GM20000 (cell line): ENCODE measurements at regions not wholly inside any gene's neighbourhood (a gene's known extent, or its start where the extent isn't known, plus 50 kb on each side); places are given as distances from the start of the nearest gene placed in this dataset.

Experiments used
- DNase-seq: peaks from one replicate; pipeline ENCODE4 v3.0.0; 2012; ENCODE audit warnings: low spot score
- TF ChIP-seq, protein P1 (sequence below): IDR thresholded peaks from 2 replicates; pipeline ENCODE4 v1.5.1; 2012; ENCODE audit warnings: mild to moderate bottlenecking, control low read depth; ENCODE audit errors: extremely low read depth, missing control alignments

DNA sequence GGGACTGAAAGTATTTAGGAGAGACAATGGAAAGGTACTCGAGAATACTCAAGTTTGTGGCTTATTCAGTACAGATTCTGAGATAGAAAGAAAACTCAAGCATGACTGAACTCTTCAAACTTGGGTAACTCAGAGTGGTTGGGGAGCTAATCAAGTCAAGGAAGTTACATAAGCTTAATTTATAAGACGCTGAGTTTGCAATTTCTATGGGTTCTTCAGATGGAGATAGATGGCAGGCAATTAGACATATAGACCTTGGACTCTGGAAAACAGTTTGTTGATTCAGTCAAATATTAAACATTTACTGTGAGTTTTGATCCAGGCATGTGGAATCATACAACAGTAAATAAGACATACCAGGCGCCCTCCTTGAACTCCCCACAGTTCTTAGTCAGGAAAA is 1749.9 kb upstream of the TENM3 start:
- TF ChIP-seq, protein P1, sequence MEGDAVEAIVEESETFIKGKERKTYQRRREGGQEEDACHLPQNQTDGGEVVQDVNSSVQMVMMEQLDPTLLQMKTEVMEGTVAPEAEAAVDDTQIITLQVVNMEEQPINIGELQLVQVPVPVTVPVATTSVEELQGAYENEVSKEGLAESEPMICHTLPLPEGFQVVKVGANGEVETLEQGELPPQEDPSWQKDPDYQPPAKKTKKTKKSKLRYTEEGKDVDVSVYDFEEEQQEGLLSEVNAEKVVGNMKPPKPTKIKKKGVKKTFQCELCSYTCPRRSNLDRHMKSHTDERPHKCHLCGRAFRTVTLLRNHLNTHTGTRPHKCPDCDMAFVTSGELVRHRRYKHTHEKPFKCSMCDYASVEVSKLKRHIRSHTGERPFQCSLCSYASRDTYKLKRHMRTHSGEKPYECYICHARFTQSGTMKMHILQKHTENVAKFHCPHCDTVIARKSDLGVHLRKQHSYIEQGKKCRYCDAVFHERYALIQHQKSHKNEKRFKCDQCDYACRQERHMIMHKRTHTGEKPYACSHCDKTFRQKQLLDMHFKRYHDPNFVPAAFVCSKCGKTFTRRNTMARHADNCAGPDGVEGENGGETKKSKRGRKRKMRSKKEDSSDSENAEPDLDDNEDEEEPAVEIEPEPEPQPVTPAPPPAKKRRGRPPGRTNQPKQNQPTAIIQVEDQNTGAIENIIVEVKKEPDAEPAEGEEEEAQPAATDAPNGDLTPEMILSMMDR, result no peak
- no peak for DNase-seq

DNA sequence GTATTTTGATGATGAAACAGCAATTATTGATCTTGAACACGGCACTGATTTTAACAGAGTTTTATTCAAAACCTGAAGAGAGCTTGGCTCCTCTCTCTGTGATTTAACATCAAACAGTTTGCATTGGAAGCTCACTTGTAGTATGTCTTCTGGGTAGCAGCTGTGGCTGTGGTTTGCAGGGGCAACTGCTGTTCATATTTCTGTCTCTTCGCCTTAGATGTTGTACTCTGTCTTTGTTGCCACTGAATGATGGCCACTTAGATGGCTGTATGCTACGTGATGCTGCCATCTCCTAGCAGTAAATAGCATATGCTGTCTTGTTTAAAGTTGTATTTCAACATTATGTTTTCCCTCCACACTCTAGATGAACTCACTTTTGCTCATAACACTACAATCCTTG is 1743.0 kb upstream of the TENM3 start:
- DNase-seq, result no peak
- TF ChIP-seq, protein P1, result no peak

DNA sequence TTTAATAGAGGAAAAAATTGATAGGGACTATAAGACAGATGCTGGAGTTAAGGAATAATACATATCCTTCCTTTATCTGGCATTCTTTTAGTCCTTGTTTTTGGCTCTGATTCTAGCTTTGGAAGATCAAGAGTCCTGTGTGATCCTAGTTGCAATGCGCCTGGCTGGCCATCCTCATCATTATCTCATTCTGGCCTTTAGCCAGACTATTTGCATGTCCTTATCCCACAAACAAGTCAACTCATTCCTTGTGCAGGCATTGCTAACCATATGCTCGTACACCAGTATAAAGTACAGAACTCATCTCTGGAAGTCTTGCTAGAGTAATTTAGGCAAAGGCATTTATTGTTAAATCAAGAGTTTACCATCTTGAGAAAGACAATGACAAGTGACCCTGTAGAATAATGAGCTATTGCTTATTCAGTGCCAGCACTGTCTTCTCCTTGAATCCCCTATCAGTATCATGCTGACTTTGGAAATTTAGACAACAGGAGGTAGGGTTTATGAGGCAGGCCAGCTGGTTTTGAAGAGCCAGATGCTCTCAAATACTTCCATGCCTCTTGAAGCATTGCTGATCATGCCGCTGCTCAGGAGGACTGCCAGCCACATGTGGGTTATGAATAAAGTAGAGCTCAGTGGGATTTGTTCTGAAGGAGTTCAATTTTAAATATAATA is 1730.3 kb upstream of the TENM3 start:
- TF ChIP-seq, protein P1, result no peak
- DNase-seq, result no peak

DNA sequence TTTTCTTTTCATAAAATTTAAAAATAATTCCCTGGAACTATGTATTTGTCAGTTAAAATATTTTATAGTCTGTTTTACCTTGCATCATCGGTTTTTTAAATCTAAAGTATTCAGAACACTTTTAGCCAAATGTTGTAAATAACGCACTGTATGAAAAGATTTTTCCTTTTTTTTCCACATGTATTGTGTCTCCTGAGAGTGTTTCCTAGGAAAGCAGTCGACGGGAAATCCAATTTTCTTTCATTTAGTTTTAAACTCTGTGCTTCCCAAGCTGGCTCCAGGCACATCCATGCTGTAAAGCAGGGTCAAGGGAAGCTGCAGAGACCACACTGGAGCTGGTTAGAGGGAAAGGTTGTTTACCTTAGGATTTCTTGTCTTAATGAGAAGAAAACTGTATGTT is 1724.3 kb upstream of the TENM3 start:
- no peak for DNase-seq
- TF ChIP-seq, protein P1, result no peak

DNA sequence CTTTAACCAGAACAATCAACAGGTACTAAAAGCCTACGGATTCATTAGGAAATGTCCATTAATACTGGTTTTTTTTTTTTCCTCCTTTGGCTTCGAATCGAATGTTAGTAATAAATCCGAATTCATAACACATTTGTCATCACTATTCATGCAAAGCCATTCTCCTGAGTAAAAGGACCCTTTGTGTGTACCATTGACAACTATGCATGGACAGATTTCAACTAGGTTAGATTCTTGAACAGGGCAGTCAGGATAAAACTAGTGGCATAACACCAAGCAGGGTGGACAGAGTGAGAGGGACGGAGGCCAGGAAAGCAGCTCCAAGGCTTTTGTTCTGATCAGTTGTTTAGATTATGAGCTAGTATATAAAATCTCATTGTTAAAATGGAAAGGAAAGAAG is 1722.0 kb upstream of the TENM3 start:
- no peak for DNase-seq
- TF ChIP-seq, protein P1, result no peak

DNA sequence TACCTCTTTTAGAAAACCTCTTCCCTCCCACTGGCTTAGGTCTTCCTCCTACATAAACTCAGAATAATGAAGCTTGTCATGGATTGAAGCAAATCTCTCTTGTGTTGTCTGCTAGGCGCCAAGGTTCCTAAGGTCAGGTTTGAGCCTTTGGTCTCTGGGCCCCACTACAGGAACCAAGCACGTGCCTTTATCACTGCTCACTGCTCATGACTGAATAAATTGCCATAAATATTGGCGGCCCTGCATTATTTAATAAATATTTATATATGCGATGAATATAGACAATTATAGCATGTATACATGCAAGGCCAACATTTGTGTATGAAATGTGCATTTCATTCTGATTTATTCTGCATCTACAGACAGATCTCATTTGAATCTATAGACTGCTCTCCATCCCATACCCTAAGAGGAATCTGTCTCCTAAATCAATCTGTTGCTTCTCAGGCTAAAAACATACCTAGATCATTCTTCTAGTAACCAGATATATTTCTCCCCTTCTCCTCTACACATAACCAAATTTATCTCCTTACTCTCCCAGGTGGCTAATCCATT is 1717.6 kb upstream of the TENM3 start:
- TF ChIP-seq, protein P1, result no peak
- DNase-seq, result no peak

DNA sequence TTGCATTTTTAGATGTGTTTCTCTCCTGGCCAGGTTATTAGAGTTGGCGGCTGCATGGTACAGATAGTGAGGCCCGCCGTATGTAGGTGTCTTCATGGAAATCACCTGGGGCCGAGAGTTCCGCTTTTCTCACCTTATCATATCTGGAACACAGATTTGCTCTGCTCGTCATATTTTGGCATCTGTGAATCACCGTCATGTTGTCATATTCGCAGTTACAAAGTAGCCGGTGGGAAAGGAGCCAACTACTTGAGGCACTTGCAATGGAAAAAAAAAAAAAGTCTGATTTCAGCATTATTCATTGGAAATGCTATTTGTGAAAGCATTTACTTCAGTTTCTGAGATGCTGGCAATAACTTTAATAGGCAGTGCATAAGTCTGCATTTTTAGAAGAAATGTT is 1715.2 kb upstream of the TENM3 start:
- TF ChIP-seq, protein P1, result no peak
- DNase-seq, result no peak
